Thyroid gland (tissue), 4 donors: ENCODE measurements at regions not wholly inside any gene's neighbourhood (a gene's known extent, or its start where the extent isn't known, plus 50 kb on each side); places are given as distances from the start of the nearest gene placed in this dataset.

Experiments used
- CTCF ChIP-seq, 6 experiments: fragments of 200-600 bp in 3 of 6; fragments of 450-650 bp in 3 of 6; sonication (generic) in 3 of 6; IDR thresholded peaks; one replicate each; pipeline ENCODE4 v1.5.1; 2016 to 2019; ENCODE audit warnings: antibody characterized with exemption in 6 of 6, mild to moderate bottlenecking in 2 of 6, inconsistent platforms in 1 of 6, moderate library complexity in 1 of 6
- POLR2A ChIP-seq, 2 donors: fragments of 450-650 bp; IDR thresholded peaks; one replicate each; pipeline ENCODE4 v1.6.1; 2017; ENCODE audit warnings: antibody characterized with exemption in 2 of 2, mild to moderate bottlenecking in 2 of 2, moderate library complexity in 1 of 2

GRCh38 chr2:223442847-223443246 is 159.3 kb downstream of the SCG2 start:
- TF ChIP-seq CTCF (IDR thresholded peaks at IDR 0.05) = no peak
- TF ChIP-seq POLR2A (IDR thresholded peaks at IDR 0.05) = no peak
